ENCODE measurements at regions not wholly inside any gene's neighbourhood (a gene's known extent, or its start where the extent isn't known, plus 50 kb on each side); places are given as distances from the start of the nearest gene placed in this dataset.
"Not testable (repeated sequence)": the region's sequence is repeated elsewhere in the genome, so short reads cannot be mapped to it uniquely, and the experiment has no call there.

GRCh38 chr11:81331088-81331487 is 1402.6 kb downstream of the FAM181B start:
- no peak for DNase-seq
- intact Hi-C loops (cut with DNase I) = no loop called here

- DNase-seq = no peak
- intact Hi-C loops (cut with DNase I) = no loop called here
Observed at GRCh38 chr11:81303038-81303664, 1430.5 kb downstream of the FAM181B start.

GRCh38 chr11:81301166-81301830 is 1432.4 kb downstream of the FAM181B start:
- intact Hi-C loops (cut with DNase I) = no loop called here
- no peak for DNase-seq

- intact Hi-C loops (cut with DNase I) = no loop called here
- no peak for DNase-seq
Observed at GRCh38 chr11:81286959-81287358, 1446.7 kb downstream of the FAM181B start.

- intact Hi-C loops (cut with DNase I) = no loop called here
- DNase-seq = no peak
Observed at GRCh38 chr11:81286550-81286949, 1447.1 kb downstream of the FAM181B start.

- intact Hi-C loops (cut with DNase I); DNase-seq: not testable (repeated sequence)
Observed at GRCh38 chr11:81280228-81280627, 1453.4 kb downstream of the FAM181B start.

- no peak for DNase-seq
- intact Hi-C loops (cut with DNase I) = no loop called here
Observed at GRCh38 chr11:81278991-81279390, 1454.7 kb downstream of the FAM181B start.

GRCh38 chr11:81270686-81271085 is 1463.0 kb downstream of the FAM181B start:
- intact Hi-C loops (cut with DNase I) = no loop called here
- no peak for DNase-seq

GRCh38 chr11:81267246-81267645 is 1466.4 kb downstream of the FAM181B start:
- no peak for DNase-seq
- intact Hi-C loops (cut with DNase I) = no loop called here

- intact Hi-C loops (cut with DNase I) = no loop called here
- no peak for DNase-seq
Observed at GRCh38 chr11:81259471-81259870, 1474.2 kb downstream of the FAM181B start.

GRCh38 chr11:81255895-81256294 is 1477.8 kb downstream of the FAM181B start:
- no peak for DNase-seq
- intact Hi-C loops (cut with DNase I) = no loop called here

GRCh38 chr11:81253244-81253643 is 1480.4 kb downstream of the FAM181B start:
- DNase-seq = no peak
- intact Hi-C loops (cut with DNase I) = no loop called here

GRCh38 chr11:81246941-81247340 is 1486.7 kb downstream of the FAM181B start:
- intact Hi-C loops (cut with DNase I) = no loop called here
- DNase-seq = no peak

GRCh38 chr11:81245791-81246190 is 1487.9 kb downstream of the FAM181B start:
- intact Hi-C loops (cut with DNase I) = no loop called here
- DNase-seq = no peak

GRCh38 chr11:81241672-81242275 is 1491.9 kb downstream of the FAM181B start:
- no peak for DNase-seq
- intact Hi-C loops (cut with DNase I) = no loop called here

- intact Hi-C loops (cut with DNase I) = no loop called here
- peak in 11 of 42 donors; percentile 16 to 57 (median 26) for DNase-seq
Observed at GRCh38 chr11:81237139-81237538, 1496.5 kb downstream of the FAM181B start.

GRCh38 chr11:81227409-81227808 is 1506.3 kb downstream of the FAM181B start:
- DNase-seq; intact Hi-C loops (cut with DNase I): not testable (repeated sequence)

GRCh38 chr11:81224396-81224795 is 1509.3 kb downstream of the FAM181B start:
- intact Hi-C loops (cut with DNase I) = no loop called here
- no peak for DNase-seq

- intact Hi-C loops (cut with DNase I) = no loop called here
- DNase-seq = no peak
Observed at GRCh38 chr11:81222491-81222890, 1511.2 kb downstream of the FAM181B start.

- intact Hi-C loops (cut with DNase I) = no loop called here
- no peak for DNase-seq
Observed at GRCh38 chr11:81220146-81220895, 1513.3 kb downstream of the FAM181B start.

Data from head of caudate nucleus (tissue), 42 donors.